Sciatic nerve (tissue), 2 donors: ENCODE measurements at regions not wholly inside any gene's neighbourhood (a gene's known extent, or its start where the extent isn't known, plus 50 kb on each side); places are given as distances from the start of the nearest gene placed in this dataset.

Source experiments
- ATAC-seq: fragments of 200-7000 bp; cut with Tn5 transposase; one replicate; pipeline ENCODE4 v1.9.1; 2020; ENCODE audit warnings: mild to moderate bottlenecking, moderate library complexity
- DNase-seq: peaks from one replicate; pipeline ENCODE4 v3.0.0-alpha.2; 2020; ENCODE audit warnings: low spot score
- intact Hi-C: fragments of 100-400 bp; cut with DNase I; formaldehyde crosslinking; loops from one replicate; pipeline ENCODE4 v1.14.2; 2022
- donor health status: DM: no; HTN: no; CAD: no.
- donor health status: DM: no; HTN: no; CAD: no.

- DNase-seq = no peak
- ATAC-seq = no peak
- intact Hi-C loops = no loop called here
Measured at GRCh38 chr3:141669434-141669833, 68.7 kb upstream of the RNF7 start.

- no peak for ATAC-seq
- intact Hi-C loops = no loop called here
Measured at GRCh38 chr3:141677701-141678100, 60.4 kb upstream of the RNF7 start.

DNA sequence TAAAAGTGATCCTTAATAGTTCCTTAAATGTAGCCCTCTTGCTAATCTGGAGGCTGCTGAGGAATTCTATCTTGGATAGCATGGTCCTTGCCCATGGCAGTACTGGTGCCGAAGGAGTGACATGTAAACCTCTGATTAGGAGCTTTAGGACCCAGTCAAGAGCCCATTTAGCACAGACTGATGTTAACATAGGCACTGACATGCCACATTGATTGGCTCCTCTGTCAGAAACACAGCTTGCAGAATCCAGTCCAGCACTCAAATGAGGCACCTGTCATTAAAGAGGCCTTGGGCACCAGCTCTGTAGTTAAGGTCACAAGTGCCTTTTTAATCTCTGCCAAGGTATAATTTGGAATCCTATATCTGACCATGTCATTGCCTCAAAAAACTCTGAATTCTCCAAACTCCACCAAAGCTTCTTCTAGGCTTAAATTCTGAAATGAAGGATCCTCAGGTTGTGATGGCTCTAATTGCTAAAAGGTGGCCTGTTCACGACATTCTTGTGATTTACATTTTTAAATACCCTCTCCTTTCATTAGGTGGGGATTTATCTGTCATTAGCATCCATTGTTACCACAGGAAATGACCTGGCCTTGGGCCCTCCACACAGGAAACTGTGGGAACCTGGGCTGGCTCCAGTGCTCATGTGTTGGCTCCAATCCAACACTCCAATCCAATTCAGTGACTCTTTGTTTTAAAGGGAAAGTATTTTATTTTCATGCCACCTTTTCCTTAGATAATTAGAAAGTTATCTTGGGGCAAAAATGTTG, 57.3 kb upstream of the RNF7 start:
- intact Hi-C loops = no loop called here
- no peak for ATAC-seq
- DNase-seq = no peak

More at GRCh38 chr3:141677701-141678100, 60.4 kb upstream of the RNF7 start:
- DNase-seq = no peak

- no peak for ATAC-seq
- no peak for DNase-seq
- intact Hi-C loops = no loop called here
Measured at GRCh38 chr3:141681390-141681780, 56.7 kb upstream of the RNF7 start.

- ATAC-seq = no peak
- no peak for DNase-seq
- intact Hi-C loops = no loop called here
Measured at GRCh38 chr3:141682007-141682406, 56.1 kb upstream of the RNF7 start.

DNA sequence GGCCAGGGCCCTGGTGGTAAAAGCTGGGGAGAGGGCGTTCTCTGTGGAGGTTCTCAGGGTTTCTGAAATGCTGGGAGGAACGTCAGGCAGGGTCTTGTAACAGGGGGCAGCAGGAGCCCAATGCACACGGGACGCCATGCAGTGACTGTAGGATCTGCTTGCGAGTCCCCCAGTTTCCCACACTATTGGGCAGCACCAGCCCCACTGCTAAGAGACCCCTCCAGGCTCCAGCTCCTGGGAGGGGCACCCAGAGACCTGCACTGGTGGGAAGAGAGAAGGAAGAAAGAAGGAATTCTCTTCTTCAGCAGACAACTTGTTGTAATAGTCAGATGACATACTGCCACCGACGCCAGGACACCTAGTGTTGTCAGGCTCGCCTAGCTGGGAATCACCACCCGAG, 55.2 kb upstream of the RNF7 start:
- no peak for ATAC-seq
- intact Hi-C loops = no loop called here

GRCh38 chr3:141684758-141685157, 53.3 kb upstream of the RNF7 start:
- intact Hi-C loops = loop anchor here (5.0 kb wide), 1 partner anchor 857 kb away; no protein-coding TSS in a partner anchor
- no peak for ATAC-seq
- no peak for DNase-seq

More for the DNA sequence above, 55.2 kb upstream of the RNF7 start:
- no peak for DNase-seq

DNA sequence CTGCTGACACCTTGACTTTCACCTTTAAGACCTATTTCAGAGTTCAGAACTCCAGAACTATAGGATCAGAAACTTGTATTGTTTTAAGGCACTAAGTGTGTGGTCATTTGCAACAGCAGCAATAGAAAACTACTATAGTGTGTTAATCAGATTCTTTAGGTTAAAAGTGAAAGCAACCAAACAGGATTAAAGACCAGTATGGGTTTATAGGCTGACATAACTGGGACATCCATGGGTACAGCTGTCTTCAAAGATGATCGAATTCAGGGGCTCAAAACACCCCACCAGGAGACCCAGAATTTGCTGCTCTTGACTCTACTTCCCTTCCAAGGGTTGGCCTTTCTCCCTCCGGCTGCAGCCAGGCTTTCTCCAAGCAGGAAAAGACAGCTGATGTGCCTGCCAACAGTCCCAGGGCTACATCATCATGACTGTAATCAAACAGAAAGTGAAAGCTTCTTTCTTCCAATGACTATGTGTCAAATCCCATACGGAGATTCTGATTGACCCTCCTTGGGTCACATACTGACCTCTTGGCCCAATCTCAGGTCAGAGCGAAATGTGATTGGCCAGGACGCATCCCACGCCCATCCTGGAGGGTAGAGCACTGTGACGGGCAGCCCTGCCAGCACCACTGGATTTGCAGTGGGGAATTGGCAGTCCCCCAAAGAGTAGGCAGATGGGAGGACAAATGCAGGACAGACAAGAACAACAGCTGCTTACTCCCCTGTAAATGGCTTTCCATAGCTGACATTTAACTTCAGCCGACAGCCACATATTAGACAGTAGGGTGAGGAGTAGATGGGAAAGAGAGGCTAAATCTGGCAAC, 51.4 kb upstream of the RNF7 start:
- DNase-seq (peak; percentile 83), ATAC-seq (peak; percentile 95)
- intact Hi-C loops = loop anchor here (5.0 kb wide), 1 partner anchor 859 kb away; no protein-coding TSS in a partner anchor
